ENCODE measurements at regions not wholly inside any gene's neighbourhood (a gene's known extent, or its start where the extent isn't known, plus 50 kb on each side); places are given as distances from the start of the nearest gene placed in this dataset.

DNA sequence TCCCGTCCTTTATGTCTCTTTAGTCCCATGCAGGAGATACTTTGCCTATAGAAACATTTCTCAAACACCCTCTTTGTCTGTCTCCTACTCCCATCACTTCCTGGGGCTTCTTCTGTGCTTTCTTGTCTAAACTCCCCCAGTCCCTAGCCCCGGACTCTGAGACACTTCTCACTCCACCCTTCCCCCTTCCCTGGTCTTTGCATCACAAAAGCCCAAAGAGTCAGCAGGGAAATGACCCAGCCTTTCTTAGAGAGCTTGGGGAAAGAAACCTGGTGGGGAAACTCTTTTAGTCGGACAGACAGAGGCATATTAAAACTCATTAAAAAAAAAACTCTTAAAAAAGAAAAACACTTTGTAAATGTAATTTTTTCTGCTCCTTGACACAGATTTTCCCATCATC lies 211.2 kb downstream of the TJP1 start:
- no peak for TF ChIP-seq CTCF (conservative IDR thresholded peaks at IDR 0.05; ENCODE audit: low read depth, low read length)
- TF ChIP-seq EZH2 (IDR thresholded peaks at IDR 0.05; ENCODE audit: borderline replicate concordance, low read depth, low read length, poor library complexity, severe bottlenecking) = no peak

Measured in A673 (cell line).